ENCODE measurements at regions not wholly inside any gene's neighbourhood (a gene's known extent, or its start where the extent isn't known, plus 50 kb on each side); places are given as distances from the start of the nearest gene placed in this dataset.

DNA sequence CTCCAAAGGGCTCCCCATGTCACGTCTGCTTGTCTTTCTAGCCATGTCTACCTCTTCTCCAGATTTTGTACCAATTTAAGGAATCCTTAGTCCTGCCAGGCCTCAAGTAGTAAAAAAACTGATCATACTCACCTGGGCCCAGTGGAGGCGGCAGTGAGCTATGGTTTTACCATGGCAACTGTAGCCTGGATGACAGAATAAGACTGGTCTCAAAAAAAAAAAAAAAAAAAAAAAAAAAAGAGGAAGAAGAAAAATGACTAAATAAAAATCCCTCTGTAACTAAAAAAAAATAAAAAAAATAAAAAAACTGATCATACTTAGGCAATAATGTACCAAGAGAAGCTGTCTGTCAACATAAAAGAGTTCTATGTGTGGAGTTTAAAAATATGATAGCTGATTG lies 221.6 kb downstream of the NR4A2 start:
- TF ChIP-seq CTCF (IDR thresholded peaks at IDR 0.05 in 4 of 5, conservative IDR thresholded peaks at IDR 0.05 in 1 of 5): no peak
- no peak for TF ChIP-seq POLR2A (IDR thresholded peaks at IDR 0.05)
